ENCODE measurements at regions not wholly inside any gene's neighbourhood (a gene's known extent, or its start where the extent isn't known, plus 50 kb on each side); places are given as distances from the start of the nearest gene placed in this dataset.
A peak's percentile ranks its signal among the peaks of the same experiment; 100 is the strongest.
"Not testable (repeated sequence)": the region's sequence is repeated elsewhere in the genome, so short reads cannot be mapped to it uniquely, and the experiment has no call there.

- DNase-seq: no peak
Observed at GRCh38 chr6:22129751-22130150, 167.1 kb downstream of the PRL start.

- no peak for DNase-seq
Observed at GRCh38 chr6:22132656-22133055, 164.2 kb downstream of the PRL start.

GRCh38 chr6:22133357-22133756 is 163.5 kb downstream of the PRL start:
- no peak for DNase-seq

- no peak for DNase-seq
Observed at GRCh38 chr6:22134308-22134707, 162.5 kb downstream of the PRL start.

- no peak for DNase-seq
Observed at GRCh38 chr6:22135395-22135794, 161.4 kb downstream of the PRL start.

- DNase-seq: not testable (repeated sequence)
Observed at GRCh38 chr6:22140736-22141135, 156.1 kb downstream of the PRL start.

GRCh38 chr6:22141241-22141745 is 155.5 kb downstream of the PRL start:
- DNase-seq: no peak

- no peak for DNase-seq
Observed at GRCh38 chr6:22142856-22143255, 154.0 kb downstream of the PRL start.

GRCh38 chr6:22145376-22145775 is 151.5 kb downstream of the PRL start:
- DNase-seq: peak in 1 of 2 experiments; percentile 7

- peak; percentile 36 to 58 for DNase-seq
Observed at GRCh38 chr6:22145823-22146677, 150.8 kb downstream of the PRL start.

GRCh38 chr6:22146678-22146930 is 150.2 kb downstream of the PRL start:
- DNase-seq: no peak

- peak in 1 of 2 experiments; percentile 34 for DNase-seq
Observed at GRCh38 chr6:22146931-22147701, 149.7 kb downstream of the PRL start.

- peak; percentile 85 to 86 for DNase-seq
Observed at GRCh38 chr6:22147921-22148776, 148.7 kb downstream of the PRL start.

- DNase-seq: peak in 1 of 2 experiments; percentile 55
Observed at GRCh38 chr6:22149096-22149495, 147.7 kb downstream of the PRL start.

GRCh38 chr6:22149501-22150367 is 147.1 kb downstream of the PRL start:
- peak; percentile 61 to 78 for DNase-seq

GRCh38 chr6:22150368-22151035 is 146.3 kb downstream of the PRL start:
- no peak for DNase-seq

- no peak for DNase-seq
Observed at GRCh38 chr6:22151892-22152291, 144.9 kb downstream of the PRL start.

GRCh38 chr6:22152841-22153240 is 144.0 kb downstream of the PRL start:
- no peak for DNase-seq

GRCh38 chr6:22153384-22154158 is 143.3 kb downstream of the PRL start:
- DNase-seq: peak in 1 of 2 experiments; percentile 5

GRCh38 chr6:22155551-22155950 is 141.3 kb downstream of the PRL start:
- no peak for DNase-seq

GRCh38 chr6:22157233-22157632 is 139.6 kb downstream of the PRL start:
- no peak for DNase-seq
